SU-DHL-6 (cell line): ENCODE measurements at regions not wholly inside any gene's neighbourhood (a gene's known extent, or its start where the extent isn't known, plus 50 kb on each side); places are given as distances from the start of the nearest gene placed in this dataset.

Experiments used
- H2AFZ ChIP-seq: fragments of 200-600 bp; sonication (generic); 2 replicates; pipeline ENCODE4 v1.6.1; 2014; ENCODE audit warnings: low read depth, mild to moderate bottlenecking, moderate library complexity, mixed read lengths, antibody characterized with exemption, low read length; ENCODE audit not compliant: severe bottlenecking
- H3F3A ChIP-seq: fragments of 200-600 bp; shearing (Covaris generic); 2 replicates; pipeline ENCODE4 v1.6.0; 2016; ENCODE audit warnings: antibody characterized with exemption, mild to moderate bottlenecking; ENCODE audit not compliant: insufficient read depth
- H3K27ac ChIP-seq: fragments of 200-600 bp; sonication (generic); 2 replicates; pipeline ENCODE4 v1.5.1; 2016; ENCODE audit warnings: low read depth, mild to moderate bottlenecking, low read length, moderate library complexity, mixed read lengths
- H3K27me3 ChIP-seq: fragments of 200-600 bp; sonication (generic), shearing (Covaris generic); 2 replicates; pipeline ENCODE4 v1.6.0; 2014; ENCODE audit warnings: mild to moderate bottlenecking, low read length
- H3K36me3 ChIP-seq: fragments of 200-600 bp; sonication (generic); 2 replicates; pipeline ENCODE4 v1.6.1; 2014; ENCODE audit warnings: mild to moderate bottlenecking, low read length, mixed read lengths
- H3K4me2 ChIP-seq: fragments of 300-600, 200-600 bp; shearing (Covaris generic), sonication (generic); 2 replicates; pipeline ENCODE4 v1.6.0; 2014; ENCODE audit warnings: low read length, low read depth, mild to moderate bottlenecking; ENCODE audit not compliant: poor library complexity, severe bottlenecking
- H3K4me3 ChIP-seq: fragments of 200-600 bp; sonication (generic); 2 replicates; pipeline ENCODE4 v1.5.1; 2014; ENCODE audit warnings: antibody characterized with exemption, low read length, mild to moderate bottlenecking, mixed read lengths; ENCODE audit not compliant: insufficient read depth, poor library complexity, severe bottlenecking
- H3K79me2 ChIP-seq: fragments of 200-600 bp; sonication (generic); 2 replicates; pipeline ENCODE4 v1.6.1; 2014; ENCODE audit warnings: mild to moderate bottlenecking, low read length, moderate library complexity; ENCODE audit not compliant: insufficient read depth
- H3K9ac ChIP-seq: fragments of 200-600 bp; sonication (generic); 2 replicates; pipeline ENCODE4 v1.7.0; 2014; ENCODE audit warnings: mild to moderate bottlenecking, low read length
- H3K9me2 ChIP-seq: fragments of 200-600 bp; sonication (generic); replicated peaks from 2 replicates; pipeline ENCODE4 v1.6.1; 2014; ENCODE audit warnings: low read length; ENCODE audit not compliant: insufficient read depth
- H3K9me3 ChIP-seq: fragments of 200-600 bp; sonication (generic); 2 replicates; pipeline ENCODE4 v1.6.1; 2014; ENCODE audit warnings: low read length, mixed read lengths; ENCODE audit not compliant: insufficient read depth
- H4K20me1 ChIP-seq: fragments of 200-600 bp; sonication (generic); 2 replicates; pipeline ENCODE4 v1.6.1; 2014; ENCODE audit warnings: low read depth, mild to moderate bottlenecking, antibody characterized with exemption, low read length, moderate library complexity, mixed read lengths
- EZH2phosphoT487 ChIP-seq: fragments of 200-600 bp; sonication (generic), shearing (Covaris generic); conservative IDR thresholded peaks from 2 replicates; pipeline ENCODE4 v1.6.1; 2018; ENCODE audit warnings: mild to moderate bottlenecking, antibody characterized with exemption, low read length, moderate library complexity, mixed read lengths
- TF ChIP-seq, protein P1 (sequence below): fragments of 200-600 bp; sonication (generic); IDR thresholded peaks from one replicate; pipeline ENCODE4 v1.5.1; 2017; ENCODE audit warnings: antibody characterized with exemption, mild to moderate bottlenecking, low read length, moderate library complexity; ENCODE audit not compliant: insufficient read depth, poor library complexity, severe bottlenecking

DNA sequence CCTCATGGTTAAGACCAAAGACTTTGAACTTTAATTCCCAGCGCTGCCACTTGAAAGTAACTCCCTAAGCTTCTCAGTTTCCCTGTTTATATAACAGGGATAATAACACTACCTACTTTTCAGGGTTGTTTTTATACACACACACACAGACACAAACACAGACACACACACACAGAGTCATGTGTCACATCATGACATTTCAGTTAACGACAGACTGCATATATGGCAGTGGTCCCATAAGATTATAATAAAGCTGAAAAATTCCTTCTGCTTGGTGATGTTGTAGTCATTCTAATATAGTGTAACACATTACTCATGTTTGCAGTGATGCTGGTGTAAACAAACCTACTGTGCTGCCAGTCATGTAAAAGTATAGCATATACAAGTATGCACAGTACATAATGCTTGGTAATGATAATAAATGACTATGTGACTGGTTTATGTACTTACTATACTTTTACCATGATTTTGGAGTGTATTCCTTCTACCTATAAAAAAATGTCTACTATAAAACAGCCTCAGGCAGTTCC lies 89.2 kb upstream of the ITGA4 start:
- Histone ChIP-seq H4K20me1 (no peaks in the 10 kb centered on the region), H3K4me3 (no peak overlapping the region), H3K36me3 (no peaks in the 10 kb centered on the region), H3K79me2 (no peaks in the 10 kb centered on the region), H3K9me3 (no peaks in the 10 kb centered on the region), H3F3A (no peaks in the 10 kb centered on the region; the same call in 1 of the 2 replicates), H3K9me2 (no peaks in the 10 kb centered on the region), H3K4me2 (no peak overlapping the region), H2AFZ (no peak overlapping the region), H3K9ac (no peak overlapping the region), H3K27me3 (no peaks in the 10 kb centered on the region), H3K27ac (no peak overlapping the region)
- TF ChIP-seq EZH2phosphoT487, result no peak
- TF ChIP-seq, protein P1, sequence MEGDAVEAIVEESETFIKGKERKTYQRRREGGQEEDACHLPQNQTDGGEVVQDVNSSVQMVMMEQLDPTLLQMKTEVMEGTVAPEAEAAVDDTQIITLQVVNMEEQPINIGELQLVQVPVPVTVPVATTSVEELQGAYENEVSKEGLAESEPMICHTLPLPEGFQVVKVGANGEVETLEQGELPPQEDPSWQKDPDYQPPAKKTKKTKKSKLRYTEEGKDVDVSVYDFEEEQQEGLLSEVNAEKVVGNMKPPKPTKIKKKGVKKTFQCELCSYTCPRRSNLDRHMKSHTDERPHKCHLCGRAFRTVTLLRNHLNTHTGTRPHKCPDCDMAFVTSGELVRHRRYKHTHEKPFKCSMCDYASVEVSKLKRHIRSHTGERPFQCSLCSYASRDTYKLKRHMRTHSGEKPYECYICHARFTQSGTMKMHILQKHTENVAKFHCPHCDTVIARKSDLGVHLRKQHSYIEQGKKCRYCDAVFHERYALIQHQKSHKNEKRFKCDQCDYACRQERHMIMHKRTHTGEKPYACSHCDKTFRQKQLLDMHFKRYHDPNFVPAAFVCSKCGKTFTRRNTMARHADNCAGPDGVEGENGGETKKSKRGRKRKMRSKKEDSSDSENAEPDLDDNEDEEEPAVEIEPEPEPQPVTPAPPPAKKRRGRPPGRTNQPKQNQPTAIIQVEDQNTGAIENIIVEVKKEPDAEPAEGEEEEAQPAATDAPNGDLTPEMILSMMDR, result no peak

- Histone ChIP-seq H4K20me1 (no peaks in the 10 kb centered on the region), H3K27me3 (no peaks in the 10 kb centered on the region), H3K4me3 (no peak overlapping the region), H3K4me2 (no peak overlapping the region), H3K79me2 (no peaks in the 10 kb centered on the region), H2AFZ (no peak overlapping the region), H3K9ac (no peak overlapping the region), H3K36me3 (no peaks in the 10 kb centered on the region), H3K27ac (no peak overlapping the region), H3K9me3 (no peaks in the 10 kb centered on the region), H3F3A (no peaks in the 10 kb centered on the region), H3K9me2 (no peaks in the 10 kb centered on the region)
- TF ChIP-seq, protein P1, result no peak
- TF ChIP-seq EZH2phosphoT487, result no peak
These were observed 87.1 kb upstream of the ITGA4 start for GRCh38 chr2:181370126-181370525.

GRCh38 chr2:181371195-181371594 lies 86.0 kb upstream of the ITGA4 start:
- H3K27me3 ChIP-seq, result no peaks in the 10 kb centered on the region
- no peaks in the 10 kb centered on the region for H3K36me3 ChIP-seq
- no peak overlapping the region for H3K4me2 ChIP-seq
- TF ChIP-seq EZH2phosphoT487, result no peak
- TF ChIP-seq, protein P1, result no peak
- H2AFZ ChIP-seq, result no peak overlapping the region
- H3K9ac ChIP-seq, result no peak overlapping the region
- no peak overlapping the region for H3K4me3 ChIP-seq
- H4K20me1 ChIP-seq, result no peaks in the 10 kb centered on the region
- no peaks in the 10 kb centered on the region for H3K79me2 ChIP-seq
- H3K27ac ChIP-seq, result no peak overlapping the region
- H3F3A ChIP-seq, result no peaks in the 10 kb centered on the region
- H3K9me2 ChIP-seq, result no peaks in the 10 kb centered on the region
- no peaks in the 10 kb centered on the region for H3K9me3 ChIP-seq
